SU-DHL-6 (cell line): ENCODE measurements at regions not wholly inside any gene's neighbourhood (a gene's known extent, or its start where the extent isn't known, plus 50 kb on each side); places are given as distances from the start of the nearest gene placed in this dataset.
"Not testable (repeated sequence)": the region's sequence is repeated elsewhere in the genome, so short reads cannot be mapped to it uniquely, and the experiment has no call there.

ENCODE experiments used
- H2AFZ ChIP-seq: fragments of 200-600 bp; sonication (generic); 2 replicates; pipeline ENCODE4 v1.6.1; 2014; ENCODE audit warnings: low read depth, mild to moderate bottlenecking, moderate library complexity, mixed read lengths, antibody characterized with exemption, low read length; ENCODE audit not compliant: severe bottlenecking
- H3F3A ChIP-seq: fragments of 200-600 bp; shearing (Covaris generic); 2 replicates; pipeline ENCODE4 v1.6.0; 2016; ENCODE audit warnings: antibody characterized with exemption, mild to moderate bottlenecking; ENCODE audit not compliant: insufficient read depth
- H3K27ac ChIP-seq: fragments of 200-600 bp; sonication (generic); 2 replicates; pipeline ENCODE4 v1.5.1; 2016; ENCODE audit warnings: low read depth, mild to moderate bottlenecking, low read length, moderate library complexity, mixed read lengths
- H3K27me3 ChIP-seq: fragments of 200-600 bp; sonication (generic), shearing (Covaris generic); 2 replicates; pipeline ENCODE4 v1.6.0; 2014; ENCODE audit warnings: mild to moderate bottlenecking, low read length
- H3K36me3 ChIP-seq: fragments of 200-600 bp; sonication (generic); 2 replicates; pipeline ENCODE4 v1.6.1; 2014; ENCODE audit warnings: mild to moderate bottlenecking, low read length, mixed read lengths
- H3K4me2 ChIP-seq: fragments of 300-600, 200-600 bp; shearing (Covaris generic), sonication (generic); 2 replicates; pipeline ENCODE4 v1.6.0; 2014; ENCODE audit warnings: low read length, low read depth, mild to moderate bottlenecking; ENCODE audit not compliant: poor library complexity, severe bottlenecking
- H3K4me3 ChIP-seq: fragments of 200-600 bp; sonication (generic); 2 replicates; pipeline ENCODE4 v1.5.1; 2014; ENCODE audit warnings: antibody characterized with exemption, low read length, mild to moderate bottlenecking, mixed read lengths; ENCODE audit not compliant: insufficient read depth, poor library complexity, severe bottlenecking
- H3K79me2 ChIP-seq: fragments of 200-600 bp; sonication (generic); 2 replicates; pipeline ENCODE4 v1.6.1; 2014; ENCODE audit warnings: mild to moderate bottlenecking, low read length, moderate library complexity; ENCODE audit not compliant: insufficient read depth
- H3K9ac ChIP-seq: fragments of 200-600 bp; sonication (generic); 2 replicates; pipeline ENCODE4 v1.7.0; 2014; ENCODE audit warnings: mild to moderate bottlenecking, low read length
- H3K9me2 ChIP-seq: fragments of 200-600 bp; sonication (generic); replicated peaks from 2 replicates; pipeline ENCODE4 v1.6.1; 2014; ENCODE audit warnings: low read length; ENCODE audit not compliant: insufficient read depth
- H3K9me3 ChIP-seq: fragments of 200-600 bp; sonication (generic); 2 replicates; pipeline ENCODE4 v1.6.1; 2014; ENCODE audit warnings: low read length, mixed read lengths; ENCODE audit not compliant: insufficient read depth
- H4K20me1 ChIP-seq: fragments of 200-600 bp; sonication (generic); 2 replicates; pipeline ENCODE4 v1.6.1; 2014; ENCODE audit warnings: low read depth, mild to moderate bottlenecking, antibody characterized with exemption, low read length, moderate library complexity, mixed read lengths
- CTCF ChIP-seq: fragments of 200-600 bp; sonication (generic); IDR thresholded peaks from one replicate; pipeline ENCODE4 v1.5.1; 2017; ENCODE audit warnings: antibody characterized with exemption, mild to moderate bottlenecking, low read length, moderate library complexity; ENCODE audit not compliant: insufficient read depth, poor library complexity, severe bottlenecking
- EZH2phosphoT487 ChIP-seq: fragments of 200-600 bp; sonication (generic), shearing (Covaris generic); conservative IDR thresholded peaks from 2 replicates; pipeline ENCODE4 v1.6.1; 2018; ENCODE audit warnings: mild to moderate bottlenecking, antibody characterized with exemption, low read length, moderate library complexity, mixed read lengths

- no peak overlapping the region for H3K9ac ChIP-seq
- H3K4me3 ChIP-seq = no peak overlapping the region
- H3K4me2 ChIP-seq = no peak overlapping the region
- no peaks in the 10 kb centered on the region for H3K9me3 ChIP-seq
- no peaks in the 10 kb centered on the region for H3K36me3 ChIP-seq
- no peaks in the 10 kb centered on the region for H3K9me2 ChIP-seq
- no peak overlapping the region for H3K27ac ChIP-seq
- H3K27me3 ChIP-seq = no peaks in the 10 kb centered on the region
- H4K20me1 ChIP-seq = no peaks in the 10 kb centered on the region
- no peak overlapping the region for H2AFZ ChIP-seq
- H3K79me2 ChIP-seq = no peaks in the 10 kb centered on the region
- H3F3A ChIP-seq = no peaks in the 10 kb centered on the region
- TF ChIP-seq EZH2phosphoT487 (no peak), CTCF (no peak)
These were observed 210.5 kb downstream of the FAM181B start for GRCh38 chr11:82523141-82523540.

GRCh38 chr11:82521427-82521826 is 212.2 kb downstream of the FAM181B start:
- H3K9me2 ChIP-seq = no peaks in the 10 kb centered on the region
- H3K79me2 ChIP-seq = no peaks in the 10 kb centered on the region
- no peak overlapping the region for H3K9ac ChIP-seq
- H4K20me1 ChIP-seq = no peaks in the 10 kb centered on the region
- no peaks in the 10 kb centered on the region for H3F3A ChIP-seq
- H2AFZ ChIP-seq = no peak overlapping the region
- no peaks in the 10 kb centered on the region for H3K9me3 ChIP-seq
- H3K27ac ChIP-seq = no peak overlapping the region
- H3K4me3 ChIP-seq = no peak overlapping the region
- TF ChIP-seq CTCF = no peak
- no peak for TF ChIP-seq EZH2phosphoT487
- H3K4me2 ChIP-seq = no peak overlapping the region
- H3K27me3 ChIP-seq = no peaks in the 10 kb centered on the region
- no peaks in the 10 kb centered on the region for H3K36me3 ChIP-seq

- Histone ChIP-seq H3K9me3 (no peaks in the 10 kb centered on the region), H3K4me3 (no peak overlapping the region), H3K4me2 (no peak overlapping the region), H3K9ac (no peak overlapping the region), H3K9me2 (no peaks in the 10 kb centered on the region), H3K36me3 (no peaks in the 10 kb centered on the region), H2AFZ (no peak overlapping the region), H3K27me3 (no peaks in the 10 kb centered on the region), H3K27ac (no peak overlapping the region), H3F3A (no peaks in the 10 kb centered on the region), H4K20me1 (no peaks in the 10 kb centered on the region), H3K79me2 (no peaks in the 10 kb centered on the region)
- no peak for TF ChIP-seq EZH2phosphoT487
- no peak for TF ChIP-seq CTCF
These were observed 226.4 kb downstream of the FAM181B start for GRCh38 chr11:82507288-82507687.

GRCh38 chr11:82505379-82505778 is 228.3 kb downstream of the FAM181B start:
- Histone ChIP-seq H3F3A (no peaks in the 10 kb centered on the region), H2AFZ (no peak overlapping the region), H3K4me2 (no peak overlapping the region), H3K36me3 (no peaks in the 10 kb centered on the region), H4K20me1 (no peaks in the 10 kb centered on the region), H3K4me3 (no peak overlapping the region), H3K27me3 (no peaks in the 10 kb centered on the region), H3K27ac (no peak overlapping the region), H3K9ac (no peak overlapping the region), H3K9me2 (no peaks in the 10 kb centered on the region), H3K9me3 (no peaks in the 10 kb centered on the region), H3K79me2 (no peaks in the 10 kb centered on the region)
- TF ChIP-seq EZH2phosphoT487 (no peak), CTCF (no peak)

GRCh38 chr11:82501174-82501573 is 232.5 kb downstream of the FAM181B start:
- not testable (repeated sequence) for H2AFZ ChIP-seq, H3K79me2 ChIP-seq, H3K27ac ChIP-seq, H3K9me3 ChIP-seq, H4K20me1 ChIP-seq, H3K27me3 ChIP-seq, H3K9me2 ChIP-seq, H3K4me3 ChIP-seq, H3K4me2 ChIP-seq, H3F3A ChIP-seq, H3K36me3 ChIP-seq, H3K9ac ChIP-seq
